Caco-2 (cell line): ENCODE measurements at regions not wholly inside any gene's neighbourhood (a gene's known extent, or its start where the extent isn't known, plus 50 kb on each side); places are given as distances from the start of the nearest gene placed in this dataset.

Source experiments
- BruUV-seq: library from RNA; stranded (reverse); fragments of 400-500 nt; replicated peaks from 2 replicates; lab custom pipeline; 2021; lab: Mats Ljungman, UMichigan
- CTCF ChIA-PET: fragments of 300-600 bp; sonication (Branson Sonifier 250); formaldehyde crosslinking; loops from one replicate; lab custom pipeline; 2022; ENCODE audit warnings: antibody characterized with exemption; lab: Charles Lee
- POLR2A ChIA-PET: fragments of 300-600 bp; sonication (Branson Sonifier 250); formaldehyde crosslinking; loops from one replicate; lab custom pipeline; 2022; ENCODE audit warnings: antibody characterized with exemption; lab: Charles Lee
- DNase-seq, 2 experiments: peaks; one replicate each; pipeline versions ENCODE4 v3.0.0 to v3.0.0-alpha.2; 2020 to 2022
- H3K27me3 ChIP-seq: replicated peaks from 2 replicates; pipeline ENCODE4 v1.6.0; 2011; ENCODE audit warnings: low read length; ENCODE audit not compliant: control insufficient read depth, insufficient read depth
- H3K36me3 ChIP-seq: 2 replicates; pipeline ENCODE4 v1.5.1; 2011; ENCODE audit warnings: low read length; ENCODE audit not compliant: control insufficient read depth, insufficient read depth
- H3K4me1 ChIP-seq: fragments of 250-450 bp; sonication (Bioruptor Pico); 2 replicates; pipeline ENCODE4 v1.5.1; 2020; ENCODE audit warnings: mild to moderate bottlenecking
- H3K4me3 ChIP-seq: 2 replicates; pipeline ENCODE4 v1.5.1; 2011; ENCODE audit warnings: low read depth, mild to moderate bottlenecking, control low read depth, low read length
- H3K9me3 ChIP-seq: fragments of 250-450 bp; sonication (Bioruptor Pico); 2 replicates; pipeline ENCODE4 v1.5.1; 2020; ENCODE audit warnings: mild to moderate bottlenecking, moderate library complexity
- H3K27ac Mint-ChIP-seq: one replicate; pipeline ENCODE4 v1.8.0; 2022; ENCODE audit warnings: mixed read lengths; ENCODE audit not compliant: unreplicated experiment
- H3K27me3 Mint-ChIP-seq: one replicate; pipeline ENCODE4 v1.8.0; 2022; ENCODE audit warnings: mixed read lengths; ENCODE audit not compliant: insufficient read depth, unreplicated experiment
- H3K36me3 Mint-ChIP-seq: one replicate; pipeline ENCODE4 v1.8.0; 2022; ENCODE audit warnings: mild to moderate bottlenecking, mixed read lengths; ENCODE audit not compliant: insufficient read depth, unreplicated experiment
- H3K4me1 Mint-ChIP-seq: one replicate; pipeline ENCODE4 v1.8.0; 2022; ENCODE audit warnings: low read depth, mixed read lengths; ENCODE audit not compliant: unreplicated experiment
- H3K4me3 Mint-ChIP-seq: one replicate; pipeline ENCODE4 v1.8.0; 2022; ENCODE audit warnings: mild to moderate bottlenecking, moderate library complexity, mixed read lengths; ENCODE audit not compliant: unreplicated experiment
- H3K9me3 Mint-ChIP-seq: one replicate; pipeline ENCODE4 v1.8.0; 2022; ENCODE audit warnings: mixed read lengths; ENCODE audit not compliant: unreplicated experiment
- CTCF ChIP-seq, 2 experiments: fragments of 200-600 bp in 1 of 2; IDR thresholded peaks; 1 replicate in 1 of 2; 2 replicates in 1 of 2; pipeline versions ENCODE4 v1.5.1 to v1.8.0; 2011 to 2022; ENCODE audit warnings: antibody characterized with exemption in 1 of 2, control low read depth in 1 of 2, inconsistent platforms in 1 of 2, low read depth in 1 of 2, low read length in 1 of 2, mild to moderate bottlenecking in 1 of 2, moderate library complexity in 1 of 2; ENCODE audit not compliant: insufficient read depth in 1 of 2, severe bottlenecking in 1 of 2, unreplicated experiment in 1 of 2
- intact Hi-C: fragments of 100-400 bp; cut with micrococcal nuclease; formaldehyde crosslinking; loops from one replicate; pipeline ENCODE4 v1.10.0; 2022; ENCODE audit not compliant: unreplicated experiment

DNA sequence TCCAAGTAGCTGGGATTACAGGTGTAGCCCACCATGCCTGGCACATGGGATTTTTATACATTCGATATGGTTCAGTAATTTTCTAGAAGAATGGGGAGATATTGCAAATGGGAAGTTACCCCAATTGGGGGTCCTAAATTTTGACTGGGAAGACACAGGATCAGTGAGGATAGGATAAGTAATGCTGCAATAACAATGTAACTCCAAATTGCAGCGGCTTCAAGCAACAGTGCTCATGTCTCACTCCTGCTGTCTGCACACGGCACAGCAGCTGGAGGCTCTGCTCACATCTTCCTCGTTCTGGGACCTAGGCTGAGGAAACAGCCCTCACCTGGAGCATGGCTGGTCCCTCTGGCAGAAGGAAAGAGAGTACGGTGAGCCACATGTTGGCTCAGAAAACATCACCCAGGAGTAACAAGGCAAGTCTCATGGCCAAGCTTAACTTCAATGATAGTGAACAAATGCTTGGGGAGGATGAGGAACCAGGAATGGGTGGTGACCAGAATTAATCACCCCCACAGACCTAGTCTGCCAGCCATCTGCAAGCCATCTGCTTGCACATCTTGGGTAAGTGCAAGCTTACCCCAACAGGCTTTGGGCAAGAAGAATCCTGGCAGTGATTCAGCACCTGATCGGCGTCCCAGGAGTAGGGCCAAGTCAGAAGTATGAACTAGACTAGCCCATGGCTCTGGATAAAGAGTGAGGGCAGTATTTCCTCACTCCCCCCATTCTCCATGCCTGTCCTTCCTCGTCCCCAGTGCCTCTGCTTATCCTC lies 229.2 kb downstream of the COPRS start:
- no peak for TF ChIP-seq CTCF (IDR thresholded peaks at IDR 0.05; ENCODE audit: insufficient read depth in 1 of 2, low read depth in 1 of 2, low read length in 1 of 2, severe bottlenecking in 1 of 2, unreplicated experiment in 1 of 2)
- Histone ChIP-seq H3K4me3 (no peak overlapping the region), H3K4me1 (no peaks in the 10 kb centered on the region), H3K9me3 (peaks cover 18% of the 10 kb centered on the region), H3K36me3 (no peaks in the 10 kb centered on the region), H3K27me3 (no peaks in the 10 kb centered on the region)
- CTCF ChIA-PET = no interaction called here
- intact Hi-C loops = no loop called here
- POLR2A ChIA-PET = no interaction called here
- Mint-ChIP-seq H3K4me1 (no peaks in the 10 kb centered on the region), H3K9me3 (peaks cover 51% of the 10 kb centered on the region), H3K27me3 (peaks cover 6% of the 10 kb centered on the region), H3K36me3 (no peaks in the 10 kb centered on the region), H3K4me3 (no peak overlapping the region), H3K27ac (no peak overlapping the region)
- BruUV-seq = no TSS peak
- no peak for DNase-seq

DNA sequence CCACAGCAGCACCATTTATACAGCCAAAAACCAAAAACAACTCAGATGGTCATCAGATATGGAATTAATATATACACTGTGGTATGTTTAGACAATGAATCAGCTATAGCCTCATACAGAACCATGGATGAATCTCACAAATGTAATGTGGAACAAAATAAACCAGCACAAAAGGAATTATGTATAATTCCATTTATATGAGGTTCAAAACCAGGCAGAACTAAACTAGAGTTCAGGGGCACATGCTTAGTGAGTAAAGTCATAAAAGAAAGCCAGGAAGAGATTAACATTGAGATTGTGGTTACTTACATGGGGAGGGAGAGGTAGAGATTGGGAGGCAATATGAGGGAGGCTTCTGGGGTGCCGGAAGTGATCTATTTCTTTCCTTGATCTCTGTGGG lies 231.1 kb downstream of the COPRS start:
- H3K9me3 ChIP-seq = peaks cover 22% of the 10 kb centered on the region
- Mint-ChIP-seq H3K36me3 (no peaks in the 10 kb centered on the region), H3K4me3 (no peak overlapping the region), H3K27me3 (peaks cover 6% of the 10 kb centered on the region), H3K9me3 (peaks cover 33% of the 10 kb centered on the region), H3K27ac (no peak overlapping the region), H3K4me1 (no peaks in the 10 kb centered on the region)
- no peaks in the 10 kb centered on the region for H3K4me1 ChIP-seq
- no peaks in the 10 kb centered on the region for H3K36me3 ChIP-seq
- no peaks in the 10 kb centered on the region for H3K27me3 ChIP-seq
- no peak for TF ChIP-seq CTCF (IDR thresholded peaks at IDR 0.05; ENCODE audit: insufficient read depth in 1 of 2, low read depth in 1 of 2, low read length in 1 of 2, severe bottlenecking in 1 of 2, unreplicated experiment in 1 of 2)
- BruUV-seq = no TSS peak
- ChIA-PET CTCF (no interaction called here), POLR2A (no interaction called here)
- no peak for DNase-seq
- intact Hi-C loops = no loop called here
- H3K4me3 ChIP-seq = no peak overlapping the region

DNA sequence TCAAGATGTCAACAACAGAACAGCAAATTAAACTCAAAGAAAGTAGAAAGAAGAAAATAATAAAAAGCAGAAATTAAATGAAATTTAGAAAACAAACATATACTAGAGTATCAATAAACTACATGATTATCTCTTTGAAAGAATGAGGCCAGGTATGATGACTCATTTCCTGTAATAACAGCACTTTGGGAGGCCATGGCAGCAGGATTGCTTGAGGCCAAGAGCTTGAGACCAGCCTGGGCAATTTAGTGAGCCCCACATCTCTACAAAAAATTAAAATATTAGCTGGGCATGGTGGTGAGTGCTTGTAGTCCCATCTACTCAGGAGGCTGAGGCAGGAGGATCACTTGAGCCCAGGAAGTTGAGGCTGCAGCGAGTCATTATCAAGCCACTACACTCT lies 232.5 kb downstream of the RAB11FIP4 start:
- BruUV-seq = no TSS peak
- no peak overlapping the region for H3K27ac Mint-ChIP-seq
- intact Hi-C loops = no loop called here
- Histone ChIP-seq H3K4me3 (no peak overlapping the region), H3K27me3 (no peaks in the 10 kb centered on the region), H3K36me3 (no peaks in the 10 kb centered on the region), H3K4me1 (no peaks in the 10 kb centered on the region), H3K9me3 (peaks cover 26% of the 10 kb centered on the region)
- no peak overlapping the region for H3K4me3 Mint-ChIP-seq
- POLR2A ChIA-PET = no interaction called here
- H3K27me3 Mint-ChIP-seq = peaks cover 6% of the 10 kb centered on the region
- no peak for DNase-seq
- H3K4me1 Mint-ChIP-seq = no peaks in the 10 kb centered on the region
- peaks cover 23% of the 10 kb centered on the region for H3K9me3 Mint-ChIP-seq
- CTCF ChIA-PET = no interaction called here
- TF ChIP-seq CTCF (IDR thresholded peaks at IDR 0.05; ENCODE audit: insufficient read depth in 1 of 2, low read depth in 1 of 2, low read length in 1 of 2, severe bottlenecking in 1 of 2, unreplicated experiment in 1 of 2) = no peak
- H3K36me3 Mint-ChIP-seq = no peaks in the 10 kb centered on the region
